ENCODE measurements at regions not wholly inside any gene's neighbourhood (a gene's known extent, or its start where the extent isn't known, plus 50 kb on each side); places are given as distances from the start of the nearest gene placed in this dataset.

- no peak overlapping the region for H3K9ac ChIP-seq (ENCODE audit: low read length)
- TF ChIP-seq CTCF (IDR thresholded peaks at IDR 0.05; ENCODE audit: low read length) (no peak), EZH2 (IDR thresholded peaks at IDR 0.05; ENCODE audit: borderline replicate concordance, low read length) (no peak)
- no peaks in the 10 kb centered on the region for H3K27me3 ChIP-seq (ENCODE audit: insufficient read depth, low read length)
- H3K4me3 ChIP-seq (ENCODE audit: low read depth, low read length, poor library complexity, severe bottlenecking) = no peak overlapping the region
- H3K4me1 ChIP-seq (ENCODE audit: insufficient read depth, low read length, severe bottlenecking) = no peaks in the 10 kb centered on the region
- H2AFZ ChIP-seq (ENCODE audit: low read length) = no peak overlapping the region
- H3K79me2 ChIP-seq (ENCODE audit: insufficient read depth, low read length) = no peaks in the 10 kb centered on the region
- no peaks in the 10 kb centered on the region for H3K9me3 ChIP-seq (ENCODE audit: low read length)
- no peak overlapping the region for H3K27ac ChIP-seq (ENCODE audit: low read depth, low read length, poor library complexity, severe bottlenecking)
- no peak overlapping the region for H3K4me2 ChIP-seq (ENCODE audit: low read length)
- no peaks in the 10 kb centered on the region for H3K36me3 ChIP-seq (ENCODE audit: insufficient read depth, low read length)
- H3K9me2 ChIP-seq (ENCODE audit: low read depth, low read length) = no peaks in the 10 kb centered on the region
- no peaks in the 10 kb centered on the region for H3F3A ChIP-seq (ENCODE audit: insufficient read depth, low read length)
- H4K20me1 ChIP-seq (ENCODE audit: insufficient read depth, low read length) = no peaks in the 10 kb centered on the region
Observed at GRCh38 chrX:5718651-5719050, 510.0 kb downstream of the NLGN4X start.

- Histone ChIP-seq H3K9me3 (ENCODE audit: low read length) (no peaks in the 10 kb centered on the region), H3K4me1 (ENCODE audit: insufficient read depth, low read length, severe bottlenecking) (no peaks in the 10 kb centered on the region), H3F3A (ENCODE audit: insufficient read depth, low read length) (no peaks in the 10 kb centered on the region), H3K79me2 (ENCODE audit: insufficient read depth, low read length) (no peaks in the 10 kb centered on the region), H3K36me3 (ENCODE audit: insufficient read depth, low read length) (no peaks in the 10 kb centered on the region), H3K9ac (ENCODE audit: low read length) (no peak overlapping the region), H3K9me2 (ENCODE audit: low read depth, low read length) (no peaks in the 10 kb centered on the region), H3K27me3 (ENCODE audit: insufficient read depth, low read length) (no peaks in the 10 kb centered on the region), H4K20me1 (ENCODE audit: insufficient read depth, low read length) (no peaks in the 10 kb centered on the region), H3K4me2 (ENCODE audit: low read length) (no peak overlapping the region), H3K4me3 (ENCODE audit: low read depth, low read length, poor library complexity, severe bottlenecking) (no peak overlapping the region), H3K27ac (ENCODE audit: low read depth, low read length, poor library complexity, severe bottlenecking) (no peak overlapping the region), H2AFZ (ENCODE audit: low read length) (no peak overlapping the region)
- TF ChIP-seq EZH2 (IDR thresholded peaks at IDR 0.05; ENCODE audit: borderline replicate concordance, low read length) (no peak), CTCF (IDR thresholded peaks at IDR 0.05; ENCODE audit: low read length) (no peak)
Observed at GRCh38 chrX:5716666-5717065, 512.0 kb downstream of the NLGN4X start.

- Histone ChIP-seq H3K36me3 (ENCODE audit: insufficient read depth, low read length) (no peaks in the 10 kb centered on the region), H3K4me2 (ENCODE audit: low read length) (no peak overlapping the region), H2AFZ (ENCODE audit: low read length) (no peak overlapping the region), H4K20me1 (ENCODE audit: insufficient read depth, low read length) (no peaks in the 10 kb centered on the region), H3K27me3 (ENCODE audit: insufficient read depth, low read length) (no peaks in the 10 kb centered on the region), H3F3A (ENCODE audit: insufficient read depth, low read length) (no peaks in the 10 kb centered on the region), H3K27ac (ENCODE audit: low read depth, low read length, poor library complexity, severe bottlenecking) (no peak overlapping the region), H3K9ac (ENCODE audit: low read length) (no peak overlapping the region), H3K4me3 (ENCODE audit: low read depth, low read length, poor library complexity, severe bottlenecking) (no peak overlapping the region), H3K9me3 (ENCODE audit: low read length) (no peaks in the 10 kb centered on the region), H3K9me2 (ENCODE audit: low read depth, low read length) (no peaks in the 10 kb centered on the region), H3K79me2 (ENCODE audit: insufficient read depth, low read length) (no peaks in the 10 kb centered on the region), H3K4me1 (ENCODE audit: insufficient read depth, low read length, severe bottlenecking) (no peaks in the 10 kb centered on the region)
- TF ChIP-seq CTCF (IDR thresholded peaks at IDR 0.05; ENCODE audit: low read length) (no peak), EZH2 (IDR thresholded peaks at IDR 0.05; ENCODE audit: borderline replicate concordance, low read length) (no peak)
Observed at GRCh38 chrX:5708251-5708650, 520.4 kb downstream of the NLGN4X start.

Measured in OCI-LY1 (cell line).